HG02763 (cell line): ENCODE measurements at regions not wholly inside any gene's neighbourhood (a gene's known extent, or its start where the extent isn't known, plus 50 kb on each side); places are given as distances from the start of the nearest gene placed in this dataset.
"Not testable (repeated sequence)": the region's sequence is repeated elsewhere in the genome, so short reads cannot be mapped to it uniquely, and the experiment has no call there.

Source experiments
- ATAC-seq: cut with Tn5 transposase; IDR thresholded peaks from one replicate; pipeline ENCODE4 v1.9.1; 2021; ENCODE audit warnings: mild to moderate bottlenecking, moderate library complexity; ENCODE audit not compliant: unreplicated experiment

DNA sequence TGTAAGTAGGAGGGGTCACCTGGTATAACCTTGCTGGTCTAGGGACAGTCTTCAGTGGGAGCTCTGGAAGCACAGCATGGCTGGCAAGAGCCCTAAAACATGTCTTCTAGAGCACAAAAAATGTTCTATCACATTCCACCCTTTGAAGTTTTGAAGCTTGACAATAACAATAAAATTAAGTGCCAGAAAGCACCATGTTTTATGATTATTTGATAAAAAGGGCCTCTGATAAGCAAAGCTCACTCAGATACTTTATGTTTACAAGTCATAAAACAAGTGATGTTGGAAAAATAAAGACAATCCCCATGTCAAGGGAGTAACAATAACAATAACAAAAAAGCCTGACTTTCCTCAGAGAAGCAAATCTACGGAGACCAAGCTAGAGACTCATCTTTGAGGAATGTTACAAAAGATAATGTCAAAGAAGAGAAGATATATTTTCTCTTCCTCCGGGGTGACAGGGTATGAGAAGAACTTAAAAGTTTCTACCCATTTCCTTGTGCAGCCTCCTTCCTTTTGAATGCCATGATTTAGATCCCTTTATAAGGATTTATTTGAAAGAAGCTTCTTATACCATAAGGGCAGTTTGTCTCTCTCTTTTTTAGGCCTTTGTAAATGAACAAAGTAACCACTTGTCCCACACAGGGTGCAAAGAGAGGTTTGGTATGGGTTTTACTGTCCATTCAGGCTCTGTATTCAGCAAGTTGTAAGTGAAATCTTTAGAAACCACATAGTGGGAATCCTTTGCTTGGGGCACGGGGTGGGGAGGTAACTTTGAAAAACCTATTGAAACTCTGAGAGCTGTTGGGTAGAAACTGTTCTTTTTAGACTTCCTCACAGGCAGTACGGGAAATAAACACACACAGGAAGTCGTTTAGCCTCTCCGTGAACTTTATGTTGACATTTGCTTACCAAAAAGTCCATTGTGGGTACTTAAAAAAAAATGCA is 109.6 kb upstream of the RBMS3 start:
- ATAC-seq = no peak

DNA sequence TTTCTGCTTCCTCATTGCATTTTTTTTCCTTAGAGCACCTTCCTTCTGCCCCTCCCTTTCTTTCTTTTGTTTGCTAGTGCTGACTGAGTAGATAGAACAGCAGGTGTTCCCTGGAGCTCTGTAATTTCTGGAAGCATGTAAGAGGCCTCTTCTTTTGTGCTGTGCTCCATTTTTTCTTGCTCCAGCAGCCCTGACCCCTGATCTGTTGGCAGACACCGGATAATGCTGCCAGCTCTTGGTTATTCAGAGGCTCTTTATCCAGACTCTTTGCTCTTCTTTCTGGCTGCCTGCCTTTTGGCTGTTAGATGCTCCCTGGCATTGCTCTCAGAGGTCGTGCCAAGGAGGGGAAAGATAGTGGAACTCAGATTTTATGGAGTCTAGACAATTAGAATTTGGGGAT is 104.4 kb upstream of the RBMS3 start:
- no peak for ATAC-seq

DNA sequence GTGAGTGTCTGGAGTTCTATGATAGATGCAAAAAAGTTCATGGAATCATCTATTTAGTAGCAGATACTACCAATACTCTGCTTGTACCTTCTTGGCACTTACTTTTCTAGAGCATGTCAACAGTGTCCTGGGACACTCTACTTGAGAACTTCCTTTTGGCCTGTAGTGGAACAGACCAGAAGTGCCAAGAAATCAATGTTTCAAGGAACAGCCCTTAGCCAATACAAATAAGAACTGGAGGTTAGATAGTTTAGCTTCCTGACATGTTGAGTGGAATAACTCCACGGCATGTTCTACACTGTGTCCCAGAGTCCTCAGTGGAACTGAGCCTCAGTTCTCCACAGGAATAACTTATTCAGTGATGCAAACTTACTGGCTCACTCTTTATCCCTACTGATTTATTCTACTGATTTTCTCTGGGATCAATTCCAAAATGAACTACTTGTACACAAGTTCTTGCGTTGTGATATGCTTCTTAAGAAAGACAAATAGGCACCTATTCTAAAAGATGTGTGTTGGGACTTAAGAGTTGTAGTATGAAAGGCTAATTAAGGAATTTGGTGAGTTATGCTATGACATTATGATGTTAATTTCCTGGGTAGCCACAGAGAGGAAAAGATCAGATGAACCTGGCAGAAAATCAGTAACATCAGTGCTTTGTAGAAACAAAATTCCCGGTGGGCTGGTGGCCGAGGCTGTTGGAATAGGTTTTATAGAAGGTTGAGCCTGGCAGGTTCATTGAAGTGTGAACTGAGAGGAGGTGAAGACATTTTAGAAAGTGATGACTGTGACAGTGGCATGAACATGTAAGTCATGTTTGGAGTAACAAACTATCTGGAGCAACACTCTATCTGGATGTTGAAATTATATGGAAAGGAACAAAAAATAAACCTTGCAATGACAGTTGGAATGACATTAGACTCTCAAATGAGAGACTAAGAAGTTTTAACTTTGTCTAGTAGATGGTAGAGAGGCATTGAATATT is 101.8 kb upstream of the RBMS3 start:
- ATAC-seq = no peak

DNA sequence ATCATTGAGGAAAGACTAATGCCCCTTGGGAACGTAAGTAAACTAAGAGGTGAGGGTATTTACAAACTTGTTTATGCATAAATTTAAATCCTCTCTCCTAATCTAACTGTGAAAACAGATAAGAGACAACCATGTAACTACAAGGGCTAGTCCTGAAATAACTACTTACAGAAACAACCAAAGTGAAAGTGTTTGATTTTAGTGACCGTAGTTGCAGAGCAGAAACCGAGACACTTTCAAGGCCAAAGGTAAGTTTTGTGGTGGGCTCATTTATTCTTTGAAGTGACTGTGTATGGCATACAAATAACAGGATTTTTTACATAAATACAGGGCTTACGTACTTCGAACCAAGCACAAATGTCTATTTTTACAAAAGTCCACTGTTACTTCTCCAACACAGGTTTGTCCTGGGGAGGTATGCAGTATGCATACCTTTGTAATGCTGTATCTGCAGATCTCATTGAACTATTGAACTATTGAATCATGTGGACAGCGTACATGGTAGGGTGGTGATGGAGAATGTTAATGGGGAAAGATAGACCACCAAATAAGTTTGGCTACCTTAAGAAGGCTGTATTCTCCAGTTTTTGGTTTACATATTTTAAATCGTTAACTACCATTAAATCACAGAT is 99.6 kb upstream of the RBMS3 start:
- ATAC-seq = peak; percentile 64

DNA sequence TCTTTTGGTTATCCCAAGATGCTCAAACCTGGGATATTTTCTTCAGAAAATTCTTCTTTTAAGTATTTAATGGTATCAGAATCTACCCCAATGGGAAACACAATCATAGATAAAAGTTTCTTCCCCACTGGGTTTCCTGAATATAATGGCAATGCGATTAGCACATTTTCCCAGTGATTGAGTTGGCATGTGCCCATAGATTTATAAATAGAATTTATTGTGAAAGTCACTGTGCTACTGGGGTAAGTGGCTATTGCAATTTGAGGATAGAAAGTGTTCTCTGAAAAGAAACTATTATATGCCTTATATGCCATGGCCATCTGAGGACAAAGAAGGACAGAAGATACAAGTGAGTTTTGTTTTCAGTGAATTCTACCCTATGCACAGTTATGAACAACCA is 99.0 kb upstream of the RBMS3 start:
- ATAC-seq = no peak

DNA sequence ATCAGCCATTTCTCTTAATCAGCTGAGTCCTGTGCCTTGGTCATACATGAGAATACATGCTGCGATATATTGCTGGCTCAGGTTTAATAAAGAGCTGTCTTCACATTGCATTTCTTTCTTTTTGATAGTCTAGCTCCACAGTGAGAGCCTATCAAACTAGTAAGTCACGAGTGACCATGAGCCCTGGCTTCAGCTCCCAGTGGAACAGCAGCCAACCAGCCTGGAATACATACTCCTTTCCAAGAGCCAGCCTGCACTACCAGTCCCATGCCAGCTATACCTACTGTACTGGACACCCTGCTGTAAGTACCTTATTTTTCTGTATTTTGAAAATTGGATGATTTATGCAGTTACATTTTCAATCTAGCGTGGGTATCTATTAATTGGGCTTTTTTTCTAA is 98.0 kb upstream of the RBMS3 start:
- ATAC-seq = not testable (repeated sequence)

DNA sequence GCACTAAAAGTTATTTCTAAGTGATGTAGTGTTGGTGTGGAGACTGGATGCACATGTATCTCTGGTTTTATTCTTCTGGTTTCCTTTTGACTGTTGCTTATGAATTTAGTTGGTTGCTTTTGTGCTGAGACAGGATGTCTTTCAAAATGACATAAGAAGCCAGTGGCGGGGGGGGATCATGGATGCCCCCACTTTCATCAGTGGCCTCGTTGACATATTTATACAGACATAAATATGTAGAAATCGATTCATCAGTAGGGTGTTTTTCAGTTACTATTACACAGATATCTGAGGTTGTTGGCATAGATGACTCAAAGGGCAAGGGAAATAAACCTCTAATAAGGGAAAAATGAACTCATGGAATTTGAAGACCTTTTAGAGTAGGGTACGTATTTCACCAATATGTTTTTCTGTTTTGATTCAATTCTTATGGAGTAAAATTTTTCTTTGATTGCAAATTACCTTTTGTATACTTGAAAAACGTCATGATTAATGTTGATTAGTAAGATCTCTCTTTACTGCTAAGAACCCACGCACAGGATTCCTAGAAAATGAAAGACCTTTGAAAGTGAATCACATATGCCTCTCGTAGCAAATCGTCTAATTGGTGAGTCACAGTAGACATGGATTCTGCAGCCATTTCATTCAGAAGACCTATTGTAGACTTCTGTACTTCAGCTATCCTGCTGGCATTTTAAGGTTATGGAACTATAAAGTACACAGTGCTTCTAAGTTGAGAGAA is 97.4 kb upstream of the RBMS3 start:
- ATAC-seq = no peak

DNA sequence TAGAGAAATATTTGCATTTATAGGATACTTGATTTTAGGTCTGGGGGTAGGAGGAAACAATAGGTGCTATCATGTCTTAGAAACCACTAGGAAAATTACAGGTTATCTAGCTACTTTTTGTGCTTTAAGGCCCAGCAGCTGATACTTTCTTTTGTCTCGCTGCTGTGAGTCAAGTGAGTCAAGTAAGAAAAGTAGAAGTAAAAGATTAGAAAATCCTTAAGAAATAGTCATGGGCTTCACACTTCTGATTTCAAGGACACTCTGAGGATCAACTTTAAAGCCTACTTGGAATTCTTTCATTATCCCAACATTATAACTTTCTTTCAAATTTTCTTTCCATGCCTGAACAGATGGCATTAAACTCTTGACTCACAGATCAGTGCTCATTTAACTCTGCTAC is 95.2 kb upstream of the RBMS3 start:
- no peak for ATAC-seq

DNA sequence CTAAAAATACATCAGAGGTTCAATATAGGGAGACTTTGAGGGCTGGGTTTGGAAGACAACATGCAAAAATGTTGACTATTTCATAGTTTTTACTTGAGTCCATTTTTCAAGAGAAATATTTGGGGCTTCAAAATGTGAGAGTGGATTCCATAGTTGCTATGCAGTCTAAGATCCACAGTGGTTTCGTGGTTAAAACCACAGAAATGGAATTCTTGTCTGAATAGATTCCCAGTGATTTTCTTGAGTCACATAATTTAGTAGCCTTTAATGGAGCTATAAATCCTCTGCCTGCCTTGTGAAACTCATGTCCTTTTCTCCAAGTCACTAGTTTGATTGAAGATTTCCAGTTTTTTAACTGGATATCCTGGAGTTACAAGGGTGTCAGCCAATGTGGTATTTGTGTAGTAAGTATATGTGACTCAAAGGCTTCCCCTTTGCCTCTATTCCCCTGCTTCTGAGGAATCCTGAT is 94.7 kb upstream of the RBMS3 start:
- ATAC-seq = no peak

DNA sequence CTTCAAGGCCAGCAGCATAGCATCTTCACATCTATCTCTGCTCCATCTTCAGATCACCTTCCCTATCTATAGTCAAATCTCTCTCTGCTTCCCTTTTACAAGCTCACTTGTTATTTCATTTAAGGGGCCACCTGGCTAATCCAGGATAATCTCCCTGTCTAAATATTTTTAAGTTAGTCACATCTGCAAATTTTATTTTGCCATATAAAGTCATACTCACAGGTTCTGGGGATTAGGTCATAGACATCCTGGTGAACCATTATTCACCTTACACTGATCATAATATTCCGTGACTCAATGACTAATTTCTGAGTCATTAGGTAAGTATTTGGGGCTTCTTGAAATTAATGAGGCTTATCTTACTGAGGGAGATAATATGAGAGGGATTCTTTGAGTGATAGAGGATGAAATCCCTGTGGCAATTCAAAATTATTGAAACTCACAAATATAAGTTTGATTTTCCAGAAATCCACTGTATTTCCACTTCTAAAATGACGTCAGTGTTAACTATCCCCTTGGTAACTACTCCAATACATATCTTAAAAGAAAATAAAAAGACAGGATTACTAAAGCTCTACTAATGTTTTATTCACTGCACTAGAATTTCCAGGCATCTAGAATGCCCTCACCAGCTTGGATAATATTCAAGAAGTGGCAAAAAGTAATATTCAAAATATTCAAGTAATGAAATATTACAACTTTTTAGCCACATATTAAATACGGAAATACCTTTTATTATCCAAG is 93.7 kb upstream of the RBMS3 start:
- ATAC-seq = no peak

DNA sequence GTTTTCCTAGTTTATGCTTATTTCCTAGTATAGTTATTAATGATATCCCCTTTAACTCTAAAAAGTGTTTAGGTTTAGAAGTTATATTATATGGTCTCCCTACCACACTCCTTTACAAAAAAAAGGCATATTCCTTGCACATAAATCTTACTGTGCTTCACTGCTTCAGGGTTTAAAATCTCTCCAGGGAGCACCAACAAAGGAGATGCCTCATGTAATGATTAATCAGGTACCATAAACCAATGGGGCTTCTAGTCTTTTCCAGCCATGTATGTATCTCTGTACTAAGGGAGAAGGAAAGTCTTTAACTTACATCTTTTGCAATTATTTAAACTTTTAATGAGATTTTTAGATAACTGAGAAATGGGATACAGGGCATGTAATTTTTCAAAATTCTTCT is 91.5 kb upstream of the RBMS3 start:
- ATAC-seq = no peak

DNA sequence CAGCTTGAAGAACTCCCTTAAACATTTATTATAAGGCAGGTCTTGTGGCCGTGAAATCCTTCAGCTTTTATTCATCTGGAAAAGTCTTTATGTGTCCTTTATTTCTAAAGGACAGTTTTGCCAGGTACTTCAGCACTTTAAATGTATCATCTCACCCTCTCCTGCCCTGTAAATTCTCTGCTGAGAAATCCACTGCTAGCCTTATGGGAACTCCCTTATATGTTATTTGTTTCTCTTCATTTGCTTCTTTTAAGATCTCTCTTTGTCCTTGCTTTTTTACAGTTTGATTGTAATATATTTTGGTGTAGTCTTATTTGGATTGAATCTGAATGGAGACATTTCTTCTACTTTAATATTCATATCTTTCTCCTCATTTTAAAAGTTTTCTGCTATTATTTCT is 86.7 kb upstream of the RBMS3 start:
- ATAC-seq = no peak

DNA sequence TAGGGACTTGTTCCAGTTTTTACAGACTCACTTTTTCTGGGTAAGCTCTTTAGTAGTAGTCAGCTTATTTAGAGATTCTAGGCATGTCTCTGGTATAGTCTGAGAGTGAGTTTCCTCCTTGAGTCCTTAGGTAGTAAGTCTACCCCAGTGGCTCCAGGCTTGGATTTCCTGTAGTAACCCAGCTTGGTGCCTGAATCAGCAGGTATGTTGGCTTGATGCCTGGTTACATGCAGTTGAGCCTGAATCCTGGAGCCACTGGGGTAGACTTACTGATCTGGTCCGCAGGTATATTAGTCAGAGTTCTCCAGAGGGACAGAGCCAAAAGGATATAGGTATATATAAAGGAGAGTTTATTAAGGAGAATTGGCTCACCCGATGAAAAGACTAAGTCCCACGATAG is 85.8 kb upstream of the RBMS3 start:
- no peak for ATAC-seq

DNA sequence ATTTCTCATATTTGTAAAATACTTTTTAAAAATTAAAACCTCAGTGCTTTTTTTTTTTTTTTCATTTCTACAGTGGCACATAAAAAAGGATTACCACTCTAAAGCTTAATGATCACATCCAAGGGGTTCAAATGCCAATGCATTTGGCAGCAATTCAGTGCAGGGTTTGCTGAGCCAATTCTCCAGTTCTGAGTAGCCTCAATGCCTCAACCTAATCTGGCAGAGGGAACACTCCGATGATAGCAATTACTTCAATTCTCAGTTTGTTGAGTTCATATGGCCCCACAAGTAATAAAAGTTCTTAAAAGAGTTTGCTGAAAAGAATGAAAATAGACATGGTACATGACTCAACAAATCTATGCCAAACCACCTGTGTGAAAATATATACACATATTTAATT is 79.3 kb upstream of the RBMS3 start:
- ATAC-seq = no peak

DNA sequence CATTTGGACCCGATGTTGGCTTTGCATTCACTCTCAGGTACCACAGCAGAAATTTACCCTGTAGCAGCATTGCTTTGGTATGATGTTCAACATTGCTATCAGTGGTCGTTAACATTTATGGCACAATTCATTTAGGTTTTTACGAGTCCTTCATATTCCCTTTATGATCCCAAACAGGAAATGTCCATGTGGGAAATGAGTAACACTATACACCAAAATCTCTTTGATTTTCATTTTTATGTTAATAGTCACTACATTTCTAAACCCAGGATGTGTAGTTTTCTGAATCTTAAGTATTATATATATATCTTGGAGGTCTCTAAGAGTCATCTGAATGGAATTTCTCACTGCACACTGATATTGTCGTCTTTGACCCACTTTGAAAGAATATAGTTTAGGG is 78.5 kb upstream of the RBMS3 start:
- ATAC-seq = no peak

DNA sequence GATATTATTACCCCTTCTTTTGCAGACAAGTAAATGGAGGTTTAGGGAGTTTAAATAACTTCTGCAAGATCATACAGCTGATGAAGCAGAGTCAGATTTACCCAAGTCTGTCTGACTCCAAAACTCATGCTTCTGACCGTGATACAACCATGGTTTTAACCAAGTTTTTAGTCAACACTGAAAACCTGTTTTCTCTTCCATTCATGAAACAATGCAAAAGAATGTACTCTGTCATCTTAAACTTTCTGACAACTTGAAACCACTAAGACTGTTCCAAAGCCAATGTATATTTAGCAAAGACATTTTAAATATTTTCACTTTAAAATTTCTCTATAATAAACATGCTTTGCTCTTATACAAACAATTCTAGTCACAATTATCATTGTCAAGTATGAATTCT is 77.0 kb upstream of the RBMS3 start:
- no peak for ATAC-seq

DNA sequence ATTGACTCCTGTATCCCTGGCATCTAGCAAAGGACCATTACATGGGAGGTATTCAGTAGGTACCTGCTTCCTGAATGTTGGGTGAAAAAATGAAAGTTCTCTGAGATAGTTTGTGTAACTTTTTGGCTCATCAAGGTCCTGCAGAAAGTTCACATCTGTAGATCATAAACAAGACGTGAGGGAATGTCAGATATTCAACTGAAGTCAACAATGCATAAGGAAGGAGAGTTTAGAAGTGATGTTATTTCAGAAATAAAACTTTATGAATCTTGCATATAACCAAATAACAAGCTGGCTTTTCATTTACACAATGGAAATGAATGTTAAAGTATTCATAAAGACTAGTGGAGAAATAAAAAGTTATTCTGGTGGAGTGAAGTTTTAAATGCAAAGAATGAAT is 73.4 kb upstream of the RBMS3 start:
- ATAC-seq = no peak

DNA sequence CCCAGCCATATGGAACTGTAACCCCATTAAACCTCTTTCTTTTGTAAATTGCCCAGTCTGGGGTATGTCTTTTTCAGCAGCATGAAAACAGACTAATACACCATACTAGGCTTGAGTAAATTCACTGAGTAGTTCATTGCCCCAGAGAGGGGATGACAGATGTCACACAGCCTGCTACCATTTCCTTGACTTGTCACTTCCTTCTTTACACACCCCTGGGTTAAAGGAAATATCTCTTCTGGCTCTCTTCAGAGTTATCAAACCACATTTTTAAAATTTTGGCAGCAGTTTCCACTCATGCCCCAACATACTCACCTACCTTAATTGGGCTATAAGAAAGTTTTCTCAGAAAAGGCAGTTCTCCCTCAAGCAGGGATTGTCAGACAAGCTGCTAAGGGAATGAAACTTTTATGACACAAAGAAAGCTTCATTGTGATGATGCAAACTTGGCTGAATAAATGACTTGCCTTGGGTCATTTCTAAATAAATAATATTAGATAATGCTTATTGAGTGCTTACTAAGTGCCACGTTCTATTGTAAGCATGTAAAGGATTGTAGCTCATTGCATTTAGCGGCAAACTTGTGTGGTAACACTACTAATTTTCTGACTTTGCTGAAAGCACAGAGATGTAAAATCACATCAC is 68.0 kb upstream of the RBMS3 start:
- no peak for ATAC-seq

DNA sequence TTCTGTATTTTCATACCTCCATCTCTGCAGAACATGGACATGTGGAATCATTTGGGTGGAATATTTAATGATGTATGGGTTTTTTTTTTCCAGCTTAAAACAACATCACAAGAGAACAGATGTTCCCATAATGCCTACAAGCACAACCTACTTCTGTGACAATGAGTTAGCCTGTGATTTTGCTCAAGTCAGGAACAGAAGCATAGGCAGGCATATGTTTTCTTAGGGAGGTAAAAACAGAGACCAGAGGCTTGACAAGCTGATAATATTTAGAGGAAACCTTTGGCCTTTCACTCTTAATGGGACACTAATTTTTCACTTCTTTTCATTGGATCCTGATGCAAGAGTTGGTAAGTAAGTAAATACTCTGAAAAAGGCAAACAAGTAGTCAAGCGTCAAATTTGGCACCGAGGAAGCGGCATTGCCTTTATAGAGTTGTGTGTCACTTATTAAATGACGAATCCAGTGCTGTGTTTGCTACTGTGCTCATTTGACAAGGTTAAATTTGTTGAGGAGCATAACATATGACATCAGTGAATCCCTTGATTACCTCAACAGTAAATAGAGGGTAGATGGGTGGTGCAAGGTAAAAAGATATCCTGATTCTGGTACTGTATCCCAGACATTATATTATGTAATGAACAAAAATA is 66.7 kb upstream of the RBMS3 start:
- ATAC-seq = no peak
